Keratinocyte (primary cell): ENCODE measurements at regions not wholly inside any gene's neighbourhood (a gene's known extent, or its start where the extent isn't known, plus 50 kb on each side); places are given as distances from the start of the nearest gene placed in this dataset.

Experiments
- EZH2 ChIP-seq: IDR thresholded peaks from one replicate; pipeline ENCODE4 v1.6.1; 2012; ENCODE audit warnings: inconsistent platforms, mild to moderate bottlenecking, low read length, moderate library complexity
- TF ChIP-seq, protein P1 (sequence below), 3 experiments: IDR thresholded peaks in 1 of 3; conservative IDR thresholded peaks in 1 of 3; optimal IDR thresholded peaks in 1 of 3; 2 replicates in 2 of 3; 3 replicates in 1 of 3; pipeline versions ENCODE3 to v1.5.1; 2011; ENCODE audit warnings: low read length in 3 of 3, mild to moderate bottlenecking in 3 of 3, moderate library complexity in 2 of 3, control low read depth in 1 of 3, inconsistent platforms in 1 of 3; ENCODE audit not compliant: insufficient read depth in 2 of 3; ENCODE audit errors: extremely low read depth in 1 of 3

DNA sequence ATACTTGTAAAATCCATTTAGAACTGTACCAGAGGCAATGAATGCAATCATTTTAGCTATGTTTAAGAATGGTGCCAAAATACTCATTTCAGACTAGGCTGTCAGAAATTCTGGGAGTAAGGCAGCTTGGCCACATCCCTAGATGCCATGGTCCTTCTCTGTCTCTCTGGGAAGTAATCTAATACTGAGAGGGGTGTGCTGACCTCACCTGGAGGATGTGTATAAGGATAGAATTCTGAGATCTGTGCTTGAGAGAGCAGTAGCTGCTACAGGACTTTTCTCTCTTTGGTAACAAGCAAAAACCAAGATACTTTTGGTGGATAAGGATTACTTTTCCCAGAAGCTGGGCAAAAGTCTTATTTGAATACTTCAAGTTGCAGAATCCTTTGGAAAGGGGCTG, 68.1 kb upstream of the MRPS30 start:
- TF ChIP-seq, protein P1, sequence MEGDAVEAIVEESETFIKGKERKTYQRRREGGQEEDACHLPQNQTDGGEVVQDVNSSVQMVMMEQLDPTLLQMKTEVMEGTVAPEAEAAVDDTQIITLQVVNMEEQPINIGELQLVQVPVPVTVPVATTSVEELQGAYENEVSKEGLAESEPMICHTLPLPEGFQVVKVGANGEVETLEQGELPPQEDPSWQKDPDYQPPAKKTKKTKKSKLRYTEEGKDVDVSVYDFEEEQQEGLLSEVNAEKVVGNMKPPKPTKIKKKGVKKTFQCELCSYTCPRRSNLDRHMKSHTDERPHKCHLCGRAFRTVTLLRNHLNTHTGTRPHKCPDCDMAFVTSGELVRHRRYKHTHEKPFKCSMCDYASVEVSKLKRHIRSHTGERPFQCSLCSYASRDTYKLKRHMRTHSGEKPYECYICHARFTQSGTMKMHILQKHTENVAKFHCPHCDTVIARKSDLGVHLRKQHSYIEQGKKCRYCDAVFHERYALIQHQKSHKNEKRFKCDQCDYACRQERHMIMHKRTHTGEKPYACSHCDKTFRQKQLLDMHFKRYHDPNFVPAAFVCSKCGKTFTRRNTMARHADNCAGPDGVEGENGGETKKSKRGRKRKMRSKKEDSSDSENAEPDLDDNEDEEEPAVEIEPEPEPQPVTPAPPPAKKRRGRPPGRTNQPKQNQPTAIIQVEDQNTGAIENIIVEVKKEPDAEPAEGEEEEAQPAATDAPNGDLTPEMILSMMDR (optimal IDR thresholded peaks at IDR 0.05 in 1 of 3, IDR thresholded peaks at IDR 0.05 in 1 of 3, conservative IDR thresholded peaks at IDR 0.05 in 1 of 3; ENCODE audit: extremely low read depth in 1 of 3, insufficient read depth in 2 of 3, low read length in 3 of 3), result no peak
- TF ChIP-seq EZH2, result no peak
